Eye (tissue), 1 donor: ENCODE measurements at regions not wholly inside any gene's neighbourhood (a gene's known extent, or its start where the extent isn't known, plus 50 kb on each side); places are given as distances from the start of the nearest gene placed in this dataset.
"Not testable (repeated sequence)": the region's sequence is repeated elsewhere in the genome, so short reads cannot be mapped to it uniquely, and the experiment has no call there.

Source experiments
- DNase-seq: peaks from one replicate; pipeline ENCODE4 v3.0.0-alpha.2; 2015

DNA sequence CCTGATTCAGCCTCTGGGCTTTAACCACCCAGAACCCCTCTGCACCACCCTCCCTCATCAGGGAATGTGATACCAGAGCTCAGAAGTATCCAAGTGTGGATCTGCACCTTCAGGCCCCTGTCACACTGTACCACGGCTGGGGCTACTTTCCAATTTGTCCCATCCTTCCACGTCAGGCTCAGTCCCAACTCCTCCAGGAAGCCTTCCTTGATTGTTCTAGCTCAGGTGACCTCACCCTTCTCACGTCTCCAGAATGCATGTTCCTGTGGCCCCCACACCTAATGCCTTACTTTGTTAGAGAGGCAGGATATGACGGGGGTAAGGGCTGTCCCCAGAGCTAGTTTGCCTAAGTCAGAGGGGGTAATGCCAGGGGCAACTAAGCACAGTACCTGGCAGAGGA is 134.3 kb downstream of the TFCP2L1 start:
- no peak for DNase-seq

DNA sequence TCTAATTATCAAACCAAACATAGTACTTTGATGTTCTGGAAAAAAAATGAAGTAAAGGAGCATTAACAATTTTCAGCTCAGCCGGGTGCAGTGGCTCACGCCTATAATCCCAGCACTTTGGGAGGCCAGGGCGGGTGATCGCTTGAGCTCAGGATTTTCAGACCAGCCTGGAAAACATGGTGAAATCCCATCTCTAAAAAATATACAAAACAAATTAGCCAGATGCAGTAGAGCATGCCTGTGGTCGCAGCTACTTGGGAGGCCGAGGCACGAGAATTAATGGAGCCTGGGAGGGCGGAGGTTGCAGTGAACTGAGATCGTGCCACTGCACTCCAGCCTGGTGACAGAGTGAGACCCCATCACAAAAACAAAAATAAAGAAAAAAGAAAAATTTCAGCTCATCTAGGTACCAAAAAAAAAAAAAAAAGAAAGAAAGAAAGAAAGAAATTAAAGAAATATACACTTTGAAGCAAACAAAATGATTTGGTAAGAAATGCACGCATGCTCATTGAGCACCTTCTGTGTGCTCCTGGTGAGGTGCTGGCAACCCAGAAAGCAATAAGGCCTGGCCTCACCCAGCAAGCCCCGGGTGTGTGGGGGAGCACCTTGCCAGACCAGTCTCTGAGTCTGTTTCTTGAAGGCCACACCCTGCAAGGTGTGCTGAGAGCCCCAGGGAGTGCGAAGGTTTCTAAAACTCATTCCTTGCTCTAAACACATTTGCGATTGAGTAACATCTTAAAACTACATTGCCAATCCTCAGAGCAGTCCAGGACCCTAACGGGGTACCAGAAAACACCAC is 133.5 kb downstream of the TFCP2L1 start:
- DNase-seq, result no peak

DNA sequence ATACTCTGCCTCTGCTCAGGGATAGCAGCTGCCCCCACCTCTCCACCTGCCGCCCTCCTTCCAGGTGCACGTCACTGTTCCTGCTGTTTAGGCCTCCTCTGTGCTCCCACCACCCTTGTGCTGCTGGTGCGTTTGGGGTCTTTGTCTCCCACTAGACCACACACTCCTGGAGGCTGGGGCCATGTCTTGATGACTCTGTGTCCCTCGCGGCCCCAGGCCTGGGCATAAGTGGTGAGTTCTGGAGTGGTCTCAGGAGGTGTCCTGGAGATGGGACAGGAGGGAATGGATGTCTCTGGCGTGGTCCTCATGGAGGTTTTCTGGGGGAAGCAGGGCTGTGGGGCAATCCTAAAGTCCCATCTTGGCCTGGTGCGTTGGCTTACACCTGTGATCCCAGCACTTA is 132.1 kb downstream of the TFCP2L1 start:
- no peak for DNase-seq

DNA sequence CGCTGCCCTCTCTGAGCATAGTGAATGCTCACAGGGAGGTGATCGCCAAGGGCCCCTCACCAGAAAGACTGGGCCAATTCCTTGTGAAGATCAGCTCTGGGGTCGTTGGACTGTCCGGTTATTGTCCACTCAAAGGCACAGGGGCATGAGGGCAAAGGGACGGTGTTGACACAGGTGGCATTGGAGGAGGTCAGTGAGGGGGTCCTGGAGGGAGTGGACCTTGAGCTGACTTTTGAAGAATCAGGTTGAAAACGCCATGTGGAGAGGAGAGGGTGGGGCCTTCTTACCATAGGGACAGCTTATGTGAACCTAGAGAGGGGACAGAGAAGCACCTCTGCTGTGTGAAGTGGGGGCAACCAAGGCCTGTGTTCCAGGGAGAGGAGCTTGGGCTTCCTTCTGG is 131.5 kb downstream of the TFCP2L1 start:
- no peak for DNase-seq

GRCh38 chr2:121155502-121156056 is 129.4 kb downstream of the TFCP2L1 start:
- DNase-seq, result no peak

DNA sequence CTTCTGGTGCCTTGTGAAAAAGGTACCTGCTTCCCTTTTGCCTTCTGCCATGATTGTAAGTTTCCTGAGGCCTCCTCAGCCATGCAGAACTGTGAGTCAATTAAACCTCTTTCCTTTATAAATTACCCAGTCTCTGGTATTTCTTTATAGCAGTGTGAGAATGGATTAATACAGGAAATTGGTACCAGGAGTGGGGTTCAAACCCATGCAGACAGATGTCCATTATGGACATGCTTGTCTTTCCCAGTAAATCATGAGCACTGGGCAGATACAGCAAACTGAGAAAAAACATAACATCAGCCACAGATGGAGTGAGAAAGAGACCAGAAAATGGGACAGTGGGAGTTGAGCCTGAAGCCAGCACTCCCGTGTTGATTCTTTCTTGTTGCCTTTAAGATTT is 127.5 kb downstream of the TFCP2L1 start:
- not testable (repeated sequence) for DNase-seq

- no peak for DNase-seq
Observed at GRCh38 chr2:121159291-121160071, 125.5 kb downstream of the TFCP2L1 start.

DNA sequence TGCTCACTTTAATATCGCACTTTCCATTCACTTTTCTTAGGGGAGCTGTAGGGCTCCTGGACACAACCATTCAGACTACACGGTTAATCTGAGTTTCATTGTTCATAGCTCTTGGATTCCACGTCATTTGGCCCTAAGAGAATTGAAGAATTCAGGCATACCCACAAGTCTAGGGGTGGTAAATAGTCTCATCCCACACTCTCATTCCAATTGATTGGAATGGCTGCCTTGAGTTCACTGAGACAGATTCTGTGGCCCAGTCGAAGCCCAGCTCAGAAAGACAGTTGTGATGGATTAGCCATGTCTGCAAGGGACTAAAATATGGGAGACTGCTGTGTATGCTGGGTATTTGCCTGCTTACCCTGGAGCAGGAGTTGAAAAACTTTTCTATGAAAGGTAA is 124.6 kb downstream of the TFCP2L1 start:
- no peak for DNase-seq

DNA sequence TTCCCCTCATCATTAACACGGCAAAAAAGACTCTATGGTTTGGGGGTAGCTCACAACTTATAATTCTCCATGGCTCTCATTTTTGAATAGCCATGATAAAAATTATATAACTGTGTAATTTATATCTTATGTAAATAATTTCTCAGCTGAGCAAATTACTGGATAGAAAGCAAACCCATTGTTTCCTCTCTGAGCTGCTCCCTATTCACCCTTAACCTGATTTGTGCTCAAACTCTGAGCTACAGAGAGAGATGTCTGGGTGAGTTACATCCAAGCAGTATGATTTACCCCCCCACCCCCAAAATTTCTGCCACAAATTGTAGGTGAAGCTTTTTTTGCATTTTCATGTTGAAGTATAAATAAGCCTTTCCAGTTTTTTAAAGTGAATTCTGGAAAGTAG is 123.7 kb downstream of the TFCP2L1 start:
- no peak for DNase-seq

- no peak for DNase-seq
Observed at GRCh38 chr2:121162893-121163292, 122.1 kb downstream of the TFCP2L1 start.

GRCh38 chr2:121164042-121164441 is 121.0 kb downstream of the TFCP2L1 start:
- DNase-seq, result no peak

DNA sequence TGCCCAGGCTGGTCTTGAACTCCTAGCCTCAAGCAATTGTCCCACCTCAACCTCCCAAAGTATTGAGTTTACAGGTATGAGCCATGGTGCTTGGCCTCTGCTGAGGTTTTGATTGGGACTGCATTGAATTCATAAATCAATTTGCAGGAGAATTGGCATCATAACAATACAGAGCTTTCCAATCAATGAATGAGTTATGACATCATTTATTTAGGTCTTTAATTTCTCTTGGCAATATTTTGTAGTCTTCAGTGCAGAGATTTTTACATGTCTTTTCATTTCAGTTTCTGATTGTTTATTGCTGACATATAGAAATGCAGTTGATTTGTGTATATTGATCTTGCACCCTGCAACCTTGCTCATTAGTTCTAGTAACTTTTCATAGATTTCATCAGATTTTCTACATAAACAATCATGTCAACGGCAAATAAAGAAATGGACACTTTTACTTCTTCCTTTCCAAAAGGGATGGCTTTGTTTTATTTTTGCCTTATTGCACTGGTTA is 119.9 kb downstream of the TFCP2L1 start:
- DNase-seq, result no peak
